ENCODE measurements at regions not wholly inside any gene's neighbourhood (a gene's known extent, or its start where the extent isn't known, plus 50 kb on each side); places are given as distances from the start of the nearest gene placed in this dataset.

DNA sequence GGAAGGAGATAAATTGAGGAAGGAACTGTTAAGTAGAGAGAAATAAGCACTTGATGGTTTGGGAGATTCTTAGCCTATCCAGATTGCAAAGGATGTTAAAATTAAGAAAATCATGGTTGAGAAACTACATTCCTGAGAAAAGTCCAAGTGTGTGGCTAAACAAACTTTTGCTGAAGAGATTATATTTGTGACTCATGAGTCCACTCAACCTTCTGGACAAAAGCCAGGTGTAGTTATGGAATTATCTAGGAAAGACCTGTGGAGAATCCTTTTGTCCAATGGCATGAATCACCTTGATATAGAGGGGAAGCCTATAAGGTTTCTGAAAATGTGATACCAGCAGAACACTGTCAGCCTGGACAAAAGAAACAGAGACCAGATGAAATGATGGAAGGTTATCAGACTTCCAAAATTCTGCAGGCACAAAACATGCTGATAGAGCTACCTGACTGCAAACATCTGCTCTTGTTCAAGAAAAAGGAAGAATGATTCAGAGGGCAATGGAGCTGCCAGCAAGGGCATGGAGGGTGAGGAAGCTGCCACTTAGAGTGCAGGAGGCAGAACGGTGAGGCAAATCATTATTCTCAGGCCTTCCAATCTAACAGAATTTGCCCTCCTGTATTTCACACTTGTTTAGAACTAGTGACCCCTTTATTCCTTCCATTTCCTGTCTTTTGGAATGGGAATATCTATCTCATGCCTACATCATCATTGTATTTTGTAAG lies 300.6 kb upstream of the PRMT6 start:
- DNase-seq (ENCODE audit: low read depth in 3 of 3, low spot score in 2 of 3): no peak

DNA sequence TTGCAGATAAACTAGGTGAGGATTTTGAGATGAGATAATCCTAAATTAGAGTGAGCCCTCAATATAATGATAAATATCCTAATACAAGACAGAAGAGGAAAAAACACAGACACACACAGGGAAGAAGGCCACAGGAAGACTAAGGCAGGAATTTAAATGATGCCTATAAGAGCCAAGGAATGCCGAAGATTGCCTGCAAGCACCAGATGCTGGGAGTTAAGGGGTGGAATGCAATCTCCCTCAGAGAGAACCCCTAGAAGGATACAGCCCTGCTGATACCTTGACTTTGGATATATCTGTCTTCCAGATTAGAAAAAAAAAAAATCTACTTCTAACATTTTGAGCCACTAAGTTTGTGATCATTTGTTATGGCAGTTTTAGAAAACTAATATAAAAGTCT lies 299.7 kb upstream of the PRMT6 start:
- DNase-seq (ENCODE audit: low read depth in 3 of 3, low spot score in 2 of 3): no peak

DNA sequence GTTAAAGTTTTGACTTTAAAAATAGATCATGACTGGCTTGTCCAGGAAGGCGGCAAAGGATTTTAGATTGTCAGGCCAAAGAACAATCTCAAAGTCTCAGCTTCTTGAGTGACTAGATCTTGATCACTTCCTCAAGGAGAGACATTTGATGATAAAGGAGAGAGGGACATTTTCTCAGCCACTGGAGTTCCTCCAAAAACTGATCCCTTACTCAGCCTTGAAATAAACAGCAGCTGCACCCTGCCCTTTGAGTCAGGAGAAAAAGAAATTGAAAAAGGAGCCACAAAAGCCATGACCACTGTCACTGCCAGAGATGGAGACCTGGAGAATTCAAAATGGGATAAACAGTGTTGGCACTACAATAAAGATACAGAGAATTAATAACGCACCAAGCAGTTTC lies 288.4 kb upstream of the PRMT6 start:
- DNase-seq (ENCODE audit: low read depth in 3 of 3, low spot score in 2 of 3): no peak

DNA sequence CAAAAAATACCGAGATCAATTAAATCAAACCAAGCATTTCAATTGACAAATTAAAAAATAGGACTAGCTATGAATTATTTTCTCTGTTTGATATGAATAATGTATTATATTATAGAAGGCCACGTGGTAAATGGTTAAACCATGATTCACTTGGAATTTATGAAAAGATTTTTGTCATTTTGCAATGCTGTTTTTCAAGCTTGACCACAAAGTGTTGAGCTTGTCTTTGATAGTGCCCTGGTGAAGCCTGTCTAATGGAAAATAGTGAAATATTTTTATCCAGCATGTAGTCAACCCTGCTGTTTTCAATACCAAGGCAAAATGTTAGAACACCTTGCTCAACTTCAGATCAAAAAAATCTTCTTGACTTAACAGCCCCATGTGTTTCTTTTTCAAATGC lies 288.0 kb upstream of the PRMT6 start:
- DNase-seq (ENCODE audit: low read depth in 3 of 3, low spot score in 2 of 3): no peak

DNA sequence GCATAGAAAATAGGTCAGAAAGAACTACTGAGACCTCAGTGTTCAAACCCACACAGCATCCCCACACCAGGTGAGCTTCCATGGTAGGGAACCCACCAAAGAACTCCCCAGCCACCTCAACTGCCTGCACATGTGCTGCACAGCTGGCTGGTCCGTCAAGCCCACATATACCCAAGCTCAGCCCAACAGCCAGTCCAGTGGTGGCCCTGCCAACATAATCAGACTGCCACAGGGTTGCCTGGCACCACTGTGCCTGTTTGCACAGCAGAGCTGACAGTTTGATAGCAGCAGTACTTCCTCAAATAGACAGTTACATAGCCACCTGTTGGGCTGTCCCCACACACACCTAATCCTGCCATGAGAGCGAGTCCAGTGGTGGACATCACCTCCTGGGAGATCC lies 283.3 kb upstream of the PRMT6 start:
- no peak for DNase-seq (ENCODE audit: low read depth in 3 of 3, low spot score in 2 of 3)

DNA sequence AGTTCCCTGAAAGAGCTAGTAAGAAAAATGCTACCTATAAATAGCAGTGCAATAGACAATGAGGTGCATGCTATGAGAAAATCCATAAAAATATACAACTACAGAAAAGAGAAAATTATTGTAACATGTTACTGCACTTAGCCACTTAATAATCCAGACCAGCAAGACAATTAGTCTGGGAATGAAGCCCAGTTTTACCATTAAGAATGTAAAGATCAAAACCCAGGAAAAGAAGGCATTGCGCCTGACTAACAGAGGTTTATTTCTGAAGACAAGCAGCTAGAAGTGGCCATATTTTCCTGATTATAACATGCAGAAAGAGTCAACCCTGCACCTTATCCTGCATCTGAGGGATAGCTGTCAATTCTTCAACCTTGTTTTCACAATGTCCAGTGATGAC lies 276.4 kb upstream of the PRMT6 start:
- no peak for DNase-seq (ENCODE audit: low read depth in 3 of 3, low spot score in 2 of 3)

DNA sequence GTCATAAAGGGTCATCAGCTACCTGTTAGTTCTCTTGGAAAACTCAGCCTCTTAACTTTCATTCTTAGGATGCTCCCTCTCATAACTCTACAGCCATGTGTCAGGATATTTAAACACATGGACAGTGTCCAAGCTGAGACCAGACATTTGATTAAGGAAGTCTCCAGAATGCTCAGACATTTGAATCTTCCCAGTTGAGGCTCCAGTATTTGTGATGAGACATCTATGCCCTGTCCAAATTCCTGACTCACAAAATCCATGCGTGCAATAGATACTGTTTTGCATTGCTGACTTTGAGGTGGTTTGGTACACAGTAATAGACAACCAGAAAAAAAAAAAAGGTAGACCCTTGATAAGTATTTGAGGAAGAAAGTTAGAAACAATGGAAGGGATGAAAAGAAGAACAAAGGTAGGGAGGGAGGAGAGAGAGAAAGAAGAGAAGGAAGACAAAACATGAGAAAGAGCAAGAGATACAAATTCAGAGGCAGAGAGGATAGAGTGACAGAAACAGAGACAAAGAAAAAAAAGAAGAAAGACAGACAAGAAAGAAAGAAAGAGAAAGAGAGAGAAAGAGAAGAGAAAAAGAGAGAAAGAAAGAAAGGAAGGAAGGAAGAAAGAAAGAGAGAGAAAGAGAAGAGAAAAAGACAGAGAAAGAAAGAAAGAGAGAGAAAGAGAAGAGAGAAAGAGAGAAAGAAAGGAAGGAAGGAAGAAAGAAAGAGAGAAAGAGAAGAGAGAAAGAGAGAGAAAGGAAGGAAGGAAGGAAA lies 275.5 kb upstream of the PRMT6 start:
- no peak for DNase-seq (ENCODE audit: low read depth in 3 of 3, low spot score in 2 of 3)

DNA sequence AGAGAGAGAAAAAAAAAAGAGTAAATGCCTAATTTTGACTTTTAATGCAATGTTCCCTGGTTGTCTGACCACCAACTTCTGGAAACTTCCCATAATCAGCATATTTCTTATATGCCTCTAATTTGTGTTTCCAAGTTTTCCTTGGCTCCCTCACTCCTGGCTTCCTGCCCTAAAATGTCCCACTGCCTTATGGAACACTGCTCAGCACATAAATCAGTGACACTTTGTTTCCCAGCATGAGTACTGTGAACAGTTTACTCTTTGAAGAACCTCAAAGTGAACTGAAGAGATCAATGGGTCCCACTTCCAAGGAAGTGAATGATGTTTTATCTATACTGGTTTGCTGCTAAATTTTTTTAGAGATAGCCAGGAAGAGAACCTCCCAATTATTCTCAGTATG lies 271.3 kb upstream of the PRMT6 start:
- DNase-seq (ENCODE audit: low read depth in 3 of 3, low spot score in 2 of 3): peak in 1 of 3 donors; percentile 1

DNA sequence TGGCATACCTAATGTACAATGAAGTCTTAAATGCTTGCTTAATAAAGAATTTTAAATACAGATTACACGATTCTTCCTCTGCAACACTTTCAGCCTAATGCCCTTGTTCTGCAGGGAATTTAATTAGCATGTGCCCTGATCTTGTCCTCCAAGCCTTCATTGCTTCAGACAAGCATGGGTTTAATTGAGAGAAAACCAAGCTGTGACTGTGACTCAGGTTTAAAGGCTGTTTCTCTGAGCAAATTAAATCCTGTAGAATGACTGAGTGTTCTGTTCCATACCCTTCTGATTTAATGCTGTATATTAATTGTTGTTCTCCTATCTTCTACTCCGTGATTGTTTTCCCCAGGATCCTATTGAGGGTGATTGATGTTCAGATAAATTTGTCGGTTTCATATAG lies 269.0 kb upstream of the PRMT6 start:
- DNase-seq (ENCODE audit: low read depth in 3 of 3, low spot score in 2 of 3): no peak

DNA sequence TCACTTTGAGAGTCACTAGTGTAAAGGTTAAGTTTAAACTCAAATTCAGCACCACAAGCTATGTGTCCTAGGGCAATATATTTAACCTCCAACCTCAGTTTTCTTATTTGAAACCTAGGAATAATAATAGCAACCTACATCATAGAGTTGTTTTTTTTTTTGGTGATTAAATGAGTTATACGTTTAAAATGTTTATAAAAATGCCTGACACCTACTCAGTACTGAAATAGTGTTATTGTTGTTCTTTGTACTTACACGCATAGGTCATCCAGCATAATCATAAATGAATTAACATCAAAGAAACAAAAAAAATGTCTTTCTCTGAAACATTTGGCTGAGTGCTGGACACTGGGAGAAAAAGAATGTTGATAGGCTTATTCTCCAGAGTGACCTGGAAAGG lies 266.8 kb upstream of the PRMT6 start:
- no peak for DNase-seq (ENCODE audit: low read depth in 3 of 3, low spot score in 2 of 3)

DNA sequence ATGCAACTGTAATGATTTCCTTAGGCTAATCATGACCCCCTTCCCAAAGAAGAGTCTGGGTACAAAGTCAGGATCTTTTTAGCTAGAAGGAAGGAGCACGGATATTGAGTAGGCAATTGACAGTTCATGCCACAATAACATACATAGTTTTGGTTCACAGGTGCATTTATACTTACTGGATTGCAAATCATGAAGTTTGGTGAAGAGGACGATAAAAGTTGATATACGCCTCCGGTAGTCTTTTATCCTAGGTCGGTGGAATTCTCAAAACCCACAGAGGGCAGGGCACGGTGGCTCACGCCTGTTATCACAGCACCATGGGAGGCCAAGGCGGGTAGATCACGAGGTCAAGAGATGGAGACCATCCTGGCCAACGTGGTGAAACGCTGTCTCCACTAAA lies 265.4 kb upstream of the PRMT6 start:
- no peak for DNase-seq (ENCODE audit: low read depth in 3 of 3, low spot score in 2 of 3)

DNA sequence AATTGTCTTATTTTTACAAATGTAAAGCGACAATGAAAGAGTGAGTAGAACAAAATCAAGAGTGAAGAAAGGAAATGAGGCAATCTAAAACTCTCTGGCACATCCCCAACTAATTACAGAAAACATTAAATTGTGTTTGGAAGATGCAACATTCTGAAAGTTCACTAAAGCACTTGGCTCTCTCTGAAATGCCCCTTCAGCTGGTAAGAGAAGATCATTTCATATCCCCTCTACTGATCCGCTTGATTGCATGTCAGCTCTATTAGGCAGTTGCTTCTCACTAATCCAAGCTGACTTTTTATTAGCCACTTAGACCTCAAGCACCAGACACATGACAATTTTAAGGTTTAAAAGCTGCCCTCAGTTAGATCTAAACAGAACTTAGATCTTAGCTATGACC lies 262.8 kb upstream of the PRMT6 start:
- DNase-seq (ENCODE audit: low read depth in 3 of 3, low spot score in 2 of 3): no peak

DNA sequence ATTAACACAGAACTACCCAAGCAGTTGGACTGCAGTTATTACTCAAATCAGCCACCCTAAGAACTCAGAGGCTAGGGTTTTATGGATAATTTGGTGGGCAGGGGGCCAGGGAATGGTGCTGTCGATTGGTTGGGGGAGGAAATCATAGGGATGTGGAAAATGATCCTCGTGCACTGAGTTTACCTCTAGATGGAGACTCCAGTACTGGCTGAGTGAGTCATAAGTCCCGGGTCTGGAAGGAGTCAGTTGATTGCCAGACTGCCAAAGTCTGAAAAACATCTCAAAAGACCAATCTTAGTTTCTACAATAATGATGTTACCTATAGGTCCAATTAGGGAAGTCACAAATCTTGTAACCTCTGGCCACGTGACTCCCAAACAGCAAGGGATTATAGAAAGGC lies 257.5 kb upstream of the PRMT6 start:
- no peak for DNase-seq (ENCODE audit: low read depth in 3 of 3, low spot score in 2 of 3)

DNA sequence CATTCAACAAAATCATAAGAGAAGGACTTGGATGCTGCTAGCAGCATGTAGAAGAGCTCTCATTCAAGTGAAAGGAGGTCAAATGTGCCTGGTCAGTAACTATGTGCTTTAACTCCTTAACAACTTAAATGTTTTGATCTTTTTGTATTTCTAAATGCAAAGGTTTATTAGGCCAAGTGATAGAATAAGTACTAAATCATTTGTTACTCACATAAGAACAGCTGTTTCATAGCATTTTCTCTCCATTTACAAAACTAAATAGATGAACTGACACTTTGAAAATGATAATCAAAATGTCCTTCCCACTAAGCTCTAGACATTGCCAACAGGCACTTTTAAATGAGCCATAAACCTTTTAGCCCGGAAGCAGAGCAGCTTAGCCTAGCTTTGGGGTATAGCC lies 254.3 kb upstream of the PRMT6 start:
- no peak for DNase-seq (ENCODE audit: low read depth in 3 of 3, low spot score in 2 of 3)

DNA sequence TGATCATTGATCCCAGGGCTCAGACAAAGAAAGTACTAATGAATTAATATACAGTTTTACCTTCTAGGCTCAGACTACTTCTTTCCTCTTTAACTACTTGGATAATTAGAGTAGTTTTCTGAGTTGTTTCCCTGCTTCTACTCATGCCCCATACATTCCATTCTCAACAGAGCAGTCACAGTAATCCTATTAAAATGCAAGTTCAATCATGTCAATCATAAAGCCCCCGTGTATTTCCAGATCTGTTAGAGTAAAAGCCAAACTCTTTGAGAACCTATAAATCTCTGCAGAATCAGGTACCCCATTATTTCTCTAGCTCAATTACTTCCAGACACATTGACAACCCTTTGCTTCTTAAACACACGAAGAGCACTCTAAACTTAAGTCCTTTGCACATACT lies 242.1 kb upstream of the PRMT6 start:
- DNase-seq (ENCODE audit: low read depth in 3 of 3, low spot score in 2 of 3): no peak

DNA sequence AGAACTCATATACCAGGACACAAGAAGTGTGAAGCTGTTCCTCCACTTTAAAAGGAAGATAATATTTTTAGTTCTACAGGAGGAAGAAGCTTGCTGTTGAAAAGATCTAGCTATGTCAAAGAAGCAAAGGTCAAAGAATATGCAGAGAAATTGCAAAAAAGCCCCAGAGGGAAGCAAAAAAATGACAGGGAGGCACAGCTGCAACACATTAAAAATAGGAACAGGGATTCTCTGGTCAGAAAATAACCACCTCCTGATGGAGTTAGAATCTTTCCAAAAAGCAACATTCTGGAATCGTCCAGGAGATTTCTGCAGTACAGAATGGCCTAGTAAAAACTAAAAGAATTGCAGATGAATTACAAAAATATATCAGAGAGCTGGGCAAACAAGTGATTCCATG lies 238.9 kb upstream of the PRMT6 start:
- DNase-seq (ENCODE audit: low read depth in 3 of 3, low spot score in 2 of 3): no peak

DNA sequence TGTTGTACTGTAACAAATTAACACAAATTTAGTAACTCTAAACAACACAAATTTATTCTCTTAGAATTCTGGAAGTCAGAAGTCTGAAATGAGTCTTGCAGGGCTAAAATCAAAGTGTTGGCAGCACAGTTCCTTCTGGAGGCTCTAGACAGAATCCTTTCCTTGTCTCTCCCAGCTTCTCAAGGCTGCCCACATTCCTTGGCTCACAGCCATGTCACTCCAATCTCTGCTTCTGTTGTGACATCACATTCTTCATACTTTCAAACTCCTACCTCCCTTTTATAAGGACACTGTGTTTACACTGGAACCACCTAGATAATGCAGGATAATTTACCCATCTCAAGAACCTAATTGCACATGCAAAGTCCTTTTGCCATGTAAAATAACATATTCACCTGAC lies 225.0 kb upstream of the PRMT6 start:
- no peak for DNase-seq (ENCODE audit: low read depth in 3 of 3, low spot score in 2 of 3)

DNA sequence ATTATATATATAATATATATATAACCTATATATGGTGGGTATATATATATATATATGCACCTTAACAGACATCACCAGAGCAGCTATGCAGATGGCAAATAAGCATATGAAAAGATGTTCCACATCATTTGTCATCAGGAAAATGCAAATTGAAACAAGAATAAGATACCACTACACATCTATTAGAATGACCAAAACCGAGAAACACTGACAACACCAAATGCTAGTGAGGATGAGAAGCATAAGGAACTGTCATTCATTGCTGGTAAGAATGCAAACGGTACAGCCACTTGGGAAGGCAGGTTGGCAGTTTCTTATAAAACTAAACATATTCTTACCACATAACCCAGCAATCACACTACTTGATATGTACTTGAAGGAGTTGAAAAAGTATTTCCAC lies 219.8 kb upstream of the PRMT6 start:
- no peak for DNase-seq (ENCODE audit: low read depth in 3 of 3, low spot score in 2 of 3)

DNA sequence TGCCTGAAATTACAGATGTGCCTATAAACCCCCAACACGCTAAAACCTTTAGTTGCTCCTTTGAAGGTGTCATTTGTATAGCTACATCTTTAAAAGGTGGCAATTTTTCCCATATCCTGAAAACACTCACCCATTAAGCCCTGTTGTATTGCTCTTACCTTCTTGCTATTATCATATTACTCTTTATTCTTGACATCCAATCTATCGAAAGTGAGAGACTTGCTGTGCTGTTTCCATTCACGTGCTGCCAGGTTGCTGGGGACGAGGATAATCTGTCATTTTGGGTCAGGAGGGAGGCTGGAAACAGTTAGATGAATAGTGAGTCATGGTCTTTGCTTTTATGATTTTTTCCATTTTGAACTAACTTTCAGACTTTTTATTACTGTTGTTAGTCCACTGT lies 213.0 kb upstream of the PRMT6 start:
- DNase-seq (ENCODE audit: low read depth in 3 of 3, low spot score in 2 of 3): no peak

DNA sequence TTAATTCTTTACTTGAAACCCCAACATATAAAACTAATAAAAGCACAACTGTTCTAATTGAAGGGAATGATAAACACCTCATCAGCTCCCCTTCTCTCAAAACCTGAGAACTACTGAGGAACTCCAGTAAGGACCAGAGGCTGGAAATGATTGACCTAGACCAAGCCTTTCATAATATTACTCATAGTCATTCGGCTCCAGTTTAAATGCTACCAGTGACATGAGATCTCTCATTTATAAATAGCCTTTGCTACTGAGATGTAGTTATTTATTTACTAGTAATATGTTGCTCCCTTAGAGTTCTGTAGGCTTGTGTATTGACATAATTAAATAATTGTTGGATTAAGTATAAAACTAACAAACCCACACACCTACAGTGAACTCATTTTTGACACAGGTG lies 209.8 kb upstream of the PRMT6 start:
- no peak for DNase-seq (ENCODE audit: low read depth in 3 of 3, low spot score in 2 of 3)

DNA sequence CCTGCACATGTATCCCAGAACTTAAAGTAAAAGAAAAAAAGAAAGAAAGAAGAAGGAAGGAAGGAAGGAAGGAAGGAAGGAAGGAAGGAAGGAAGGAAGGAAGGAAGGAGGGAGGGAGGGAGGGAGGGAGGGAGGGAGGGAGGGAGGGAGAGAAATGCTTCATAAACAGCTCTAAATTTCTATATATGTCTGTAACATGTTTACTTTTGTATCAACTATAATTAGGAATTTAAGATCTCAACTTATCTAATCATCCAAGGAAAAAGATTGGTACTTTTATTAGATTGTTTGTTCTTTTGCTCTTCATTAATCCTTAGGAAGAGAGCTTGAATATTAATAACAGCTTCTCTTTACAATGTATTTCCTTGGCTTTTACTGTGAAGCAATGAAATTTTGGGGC lies 195.4 kb upstream of the PRMT6 start:
- DNase-seq (ENCODE audit: low read depth in 3 of 3, low spot score in 2 of 3): no peak

DNA sequence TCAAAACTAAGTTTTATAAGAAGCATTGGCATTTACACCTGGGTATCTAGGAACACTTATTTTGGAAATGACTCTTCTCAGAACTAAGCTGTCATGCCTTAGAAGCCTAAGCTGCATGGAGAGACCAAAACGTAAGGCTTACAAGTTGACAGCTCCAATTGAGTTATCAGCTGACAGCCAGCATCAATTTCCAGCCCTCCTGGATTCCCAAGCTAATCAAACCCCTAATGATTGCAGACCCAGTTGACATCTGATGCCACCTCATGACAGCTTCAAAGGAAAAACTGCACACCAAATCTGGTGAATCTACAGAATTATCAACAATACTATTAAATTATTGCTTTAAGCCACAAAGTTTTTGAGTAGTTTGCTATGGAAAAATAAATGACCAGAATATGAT lies 187.6 kb upstream of the PRMT6 start:
- DNase-seq (ENCODE audit: low read depth in 3 of 3, low spot score in 2 of 3): no peak

DNA sequence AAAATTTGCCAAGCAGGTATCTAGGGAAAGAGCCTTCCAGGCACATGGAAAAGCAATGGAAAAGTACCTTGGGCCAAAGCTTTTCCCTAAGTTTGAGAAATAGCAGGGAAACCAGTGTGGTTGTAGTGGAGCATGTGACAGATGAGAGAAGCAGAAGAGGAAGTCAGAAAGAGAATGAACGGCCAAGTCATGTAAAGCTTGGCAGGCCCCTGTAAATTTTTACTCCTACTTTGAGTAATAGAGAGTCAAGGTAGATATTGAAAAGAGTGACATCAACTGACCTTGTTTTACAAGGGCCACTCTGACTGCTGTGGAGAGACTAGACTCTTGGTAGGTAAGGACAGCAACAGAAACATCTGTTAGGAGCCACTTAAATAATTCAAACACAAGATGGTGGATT lies 180.9 kb upstream of the PRMT6 start:
- no peak for DNase-seq (ENCODE audit: low read depth in 3 of 3, low spot score in 2 of 3)

Measured in right renal cortex interstitium (tissue), 3 donors.